ENCODE measurements at regions not wholly inside any gene's neighbourhood (a gene's known extent, or its start where the extent isn't known, plus 50 kb on each side); places are given as distances from the start of the nearest gene placed in this dataset.

DNA sequence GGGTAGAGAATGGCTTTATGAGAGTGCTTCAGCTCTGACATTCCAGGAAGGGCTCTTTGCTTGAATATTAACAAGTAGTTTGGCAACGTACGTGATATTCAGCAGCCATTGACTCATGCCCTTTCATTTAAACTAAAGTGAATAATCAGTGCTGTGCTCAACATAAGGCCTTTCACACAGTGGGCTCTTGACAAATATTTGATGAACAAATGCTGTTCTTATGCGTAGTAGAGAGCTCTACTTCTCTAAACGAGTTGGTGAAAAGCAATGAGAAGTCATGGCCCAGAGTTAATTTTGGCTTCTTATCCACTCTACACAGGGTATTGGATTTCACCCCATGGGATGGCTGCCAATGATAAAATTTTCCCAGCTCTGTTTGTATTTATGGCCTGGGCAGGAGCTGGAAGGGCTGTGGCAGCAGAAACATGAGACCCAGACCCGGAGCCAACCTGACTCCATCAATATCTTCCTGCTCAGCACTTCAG, 338.9 kb downstream of the CCDC85A start:
- TF ChIP-seq, protein P1, sequence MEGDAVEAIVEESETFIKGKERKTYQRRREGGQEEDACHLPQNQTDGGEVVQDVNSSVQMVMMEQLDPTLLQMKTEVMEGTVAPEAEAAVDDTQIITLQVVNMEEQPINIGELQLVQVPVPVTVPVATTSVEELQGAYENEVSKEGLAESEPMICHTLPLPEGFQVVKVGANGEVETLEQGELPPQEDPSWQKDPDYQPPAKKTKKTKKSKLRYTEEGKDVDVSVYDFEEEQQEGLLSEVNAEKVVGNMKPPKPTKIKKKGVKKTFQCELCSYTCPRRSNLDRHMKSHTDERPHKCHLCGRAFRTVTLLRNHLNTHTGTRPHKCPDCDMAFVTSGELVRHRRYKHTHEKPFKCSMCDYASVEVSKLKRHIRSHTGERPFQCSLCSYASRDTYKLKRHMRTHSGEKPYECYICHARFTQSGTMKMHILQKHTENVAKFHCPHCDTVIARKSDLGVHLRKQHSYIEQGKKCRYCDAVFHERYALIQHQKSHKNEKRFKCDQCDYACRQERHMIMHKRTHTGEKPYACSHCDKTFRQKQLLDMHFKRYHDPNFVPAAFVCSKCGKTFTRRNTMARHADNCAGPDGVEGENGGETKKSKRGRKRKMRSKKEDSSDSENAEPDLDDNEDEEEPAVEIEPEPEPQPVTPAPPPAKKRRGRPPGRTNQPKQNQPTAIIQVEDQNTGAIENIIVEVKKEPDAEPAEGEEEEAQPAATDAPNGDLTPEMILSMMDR (IDR thresholded peaks at IDR 0.05) = no peak
- TF ChIP-seq POLR2A (IDR thresholded peaks at IDR 0.05) = no peak
